ENCODE measurements at regions not wholly inside any gene's neighbourhood (a gene's known extent, or its start where the extent isn't known, plus 50 kb on each side); places are given as distances from the start of the nearest gene placed in this dataset.

DNA sequence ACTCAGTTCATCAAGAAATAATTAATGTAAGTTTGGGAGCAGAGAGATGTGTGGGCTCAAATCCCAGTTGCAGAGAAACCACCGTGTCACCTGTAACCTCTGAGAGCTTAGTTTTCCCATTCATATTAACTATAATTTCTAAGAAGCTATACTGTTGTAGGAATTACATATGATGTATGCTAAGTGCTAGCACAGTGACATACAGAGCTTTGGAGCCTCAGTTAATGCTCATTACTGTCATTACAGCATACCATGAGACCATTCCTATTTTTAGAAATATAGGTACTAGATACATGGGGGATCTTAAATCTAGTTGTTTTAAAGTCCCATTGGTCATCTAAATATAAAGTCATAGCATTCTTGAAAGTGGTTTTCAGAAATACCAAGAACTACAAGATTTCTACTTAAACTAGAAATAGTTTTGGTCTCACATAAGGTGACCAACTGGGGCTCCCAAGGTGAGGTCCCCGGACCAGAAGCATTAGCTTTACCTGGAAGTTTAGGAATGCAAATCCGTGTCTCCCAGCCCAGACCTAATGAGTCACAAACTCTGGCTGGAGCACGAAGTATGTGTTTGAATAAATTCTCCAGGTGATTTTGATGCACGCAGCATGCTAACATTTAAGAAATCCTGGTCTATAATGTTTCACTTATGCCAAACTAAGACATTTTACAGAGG is 144.6 kb downstream of the LACC1 start:
- Histone ChIP-seq H3K4me1 (no peaks in the 10 kb centered on the region), H3K27ac (no peak overlapping the region), H3K27me3 (no peaks in the 10 kb centered on the region), H3K9me3 (no peaks in the 10 kb centered on the region), H3K4me3 (no peak overlapping the region), H3K36me3 (no peaks in the 10 kb centered on the region)
- ATAC-seq = no peak
- no peak for DNase-seq
- TF ChIP-seq, protein P1, sequence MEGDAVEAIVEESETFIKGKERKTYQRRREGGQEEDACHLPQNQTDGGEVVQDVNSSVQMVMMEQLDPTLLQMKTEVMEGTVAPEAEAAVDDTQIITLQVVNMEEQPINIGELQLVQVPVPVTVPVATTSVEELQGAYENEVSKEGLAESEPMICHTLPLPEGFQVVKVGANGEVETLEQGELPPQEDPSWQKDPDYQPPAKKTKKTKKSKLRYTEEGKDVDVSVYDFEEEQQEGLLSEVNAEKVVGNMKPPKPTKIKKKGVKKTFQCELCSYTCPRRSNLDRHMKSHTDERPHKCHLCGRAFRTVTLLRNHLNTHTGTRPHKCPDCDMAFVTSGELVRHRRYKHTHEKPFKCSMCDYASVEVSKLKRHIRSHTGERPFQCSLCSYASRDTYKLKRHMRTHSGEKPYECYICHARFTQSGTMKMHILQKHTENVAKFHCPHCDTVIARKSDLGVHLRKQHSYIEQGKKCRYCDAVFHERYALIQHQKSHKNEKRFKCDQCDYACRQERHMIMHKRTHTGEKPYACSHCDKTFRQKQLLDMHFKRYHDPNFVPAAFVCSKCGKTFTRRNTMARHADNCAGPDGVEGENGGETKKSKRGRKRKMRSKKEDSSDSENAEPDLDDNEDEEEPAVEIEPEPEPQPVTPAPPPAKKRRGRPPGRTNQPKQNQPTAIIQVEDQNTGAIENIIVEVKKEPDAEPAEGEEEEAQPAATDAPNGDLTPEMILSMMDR (IDR thresholded peaks at IDR 0.05) = no peak
- intact Hi-C loops (cut with DNase I) = no loop called here

DNA sequence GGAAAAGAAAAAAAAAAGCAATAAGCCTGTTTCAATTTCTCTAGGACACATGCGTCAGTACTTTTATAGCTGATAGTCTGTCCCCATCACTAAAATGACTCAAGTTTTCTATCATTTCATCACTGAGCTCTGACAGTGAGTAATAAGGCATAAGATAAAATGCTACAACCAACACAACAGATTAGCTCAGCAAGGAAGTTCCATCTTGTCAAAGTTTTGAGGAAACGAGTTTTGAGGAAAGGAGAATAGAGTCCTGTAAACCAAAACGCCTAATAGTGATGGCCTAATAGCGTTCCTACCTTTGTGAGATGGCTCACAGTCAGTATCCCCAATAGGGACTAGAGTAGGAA is 145.1 kb downstream of the LACC1 start:
- intact Hi-C loops (cut with DNase I) = no loop called here
- TF ChIP-seq, protein P1 (IDR thresholded peaks at IDR 0.05) = no peak
- Histone ChIP-seq H3K27me3 (no peaks in the 10 kb centered on the region), H3K36me3 (no peaks in the 10 kb centered on the region), H3K4me1 (no peaks in the 10 kb centered on the region), H3K9me3 (no peaks in the 10 kb centered on the region), H3K27ac (no peak overlapping the region), H3K4me3 (no peak overlapping the region)
- ATAC-seq = no peak
- DNase-seq = no peak

DNA sequence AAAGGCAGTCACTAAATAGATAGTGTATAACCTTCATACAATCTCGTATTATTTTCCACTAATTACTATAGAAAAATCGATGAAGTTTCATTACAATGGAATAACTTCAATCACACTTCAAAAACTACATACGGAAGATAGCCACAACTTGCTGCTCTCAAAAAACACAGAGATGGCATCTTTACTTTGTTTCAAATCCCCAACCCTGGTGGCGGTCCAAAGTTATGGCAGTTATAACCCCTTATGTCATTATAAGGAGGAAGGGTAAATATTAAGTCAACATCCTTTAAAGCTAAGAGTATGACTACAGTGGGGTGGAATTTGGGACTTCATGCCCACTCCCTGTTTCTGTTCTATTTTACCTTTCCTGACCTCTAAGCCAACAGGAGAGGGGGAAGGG is 146.5 kb downstream of the LACC1 start:
- Histone ChIP-seq H3K4me1 (no peaks in the 10 kb centered on the region), H3K27me3 (no peaks in the 10 kb centered on the region), H3K4me3 (no peak overlapping the region), H3K9me3 (no peaks in the 10 kb centered on the region), H3K27ac (no peak overlapping the region), H3K36me3 (no peaks in the 10 kb centered on the region)
- DNase-seq = no peak
- intact Hi-C loops (cut with DNase I) = no loop called here
- ATAC-seq = no peak
- TF ChIP-seq, protein P1 (IDR thresholded peaks at IDR 0.05) = no peak

DNA sequence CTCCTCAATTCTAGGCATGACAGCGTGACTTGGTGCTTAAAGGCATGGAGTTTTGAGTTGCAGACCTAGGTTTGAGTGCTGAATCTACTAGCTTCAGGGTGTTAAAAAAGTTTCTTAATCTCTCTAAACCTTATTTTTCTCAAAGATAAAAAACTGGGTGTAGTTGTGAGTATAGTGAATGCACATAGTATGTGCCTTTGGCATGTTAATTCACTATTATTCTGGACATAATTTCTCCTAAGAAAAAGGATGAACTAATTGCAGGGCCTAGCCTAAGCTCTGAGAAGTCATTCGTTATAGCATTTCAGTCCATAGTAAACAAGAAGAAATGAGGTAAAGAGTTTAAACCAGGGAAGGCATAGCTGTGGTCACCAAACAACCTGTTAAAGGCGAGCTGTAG is 149.0 kb downstream of the LACC1 start:
- TF ChIP-seq, protein P1 (IDR thresholded peaks at IDR 0.05) = no peak

DNA sequence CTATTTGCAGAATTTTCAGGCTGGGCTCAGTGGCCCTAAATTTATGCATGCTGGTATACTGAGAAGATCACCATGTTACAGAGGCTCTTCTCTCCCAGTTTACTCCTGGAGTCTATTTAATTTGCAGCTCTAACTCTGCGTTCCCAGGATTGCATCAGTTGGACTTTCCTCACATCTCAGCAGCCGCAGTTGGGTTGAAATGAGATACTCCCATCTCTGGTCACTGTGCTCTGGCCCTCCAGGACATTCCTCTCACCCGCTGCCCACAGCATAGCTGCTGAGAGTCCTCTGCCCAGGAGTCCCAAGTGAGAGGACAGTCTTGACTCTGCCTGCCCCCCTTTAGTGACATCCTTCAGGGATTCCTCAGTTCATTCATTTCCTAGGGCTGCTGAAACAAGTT is 150.9 kb downstream of the LACC1 start:
- DNase-seq (no peak), ATAC-seq (no peak)
- no peak overlapping the region for H3K4me3 ChIP-seq
- H3K36me3 ChIP-seq = no peaks in the 10 kb centered on the region
- intact Hi-C loops (cut with DNase I) = no loop called here
- TF ChIP-seq, protein P1 (IDR thresholded peaks at IDR 0.05) = no peak
- H3K4me1 ChIP-seq = no peaks in the 10 kb centered on the region
- no peaks in the 10 kb centered on the region for H3K9me3 ChIP-seq
- no peak overlapping the region for H3K27ac ChIP-seq
- H3K27me3 ChIP-seq = no peaks in the 10 kb centered on the region

More for the DNA sequence above, 149.0 kb downstream of the LACC1 start:
- H3K36me3 ChIP-seq = no peaks in the 10 kb centered on the region
- H3K4me1 ChIP-seq = no peaks in the 10 kb centered on the region
- ATAC-seq (no peak), DNase-seq (no peak)
- no peaks in the 10 kb centered on the region for H3K27me3 ChIP-seq
- intact Hi-C loops (cut with DNase I) = no loop called here
- no peak overlapping the region for H3K27ac ChIP-seq
- no peaks in the 10 kb centered on the region for H3K9me3 ChIP-seq
- H3K4me3 ChIP-seq = no peak overlapping the region

DNA sequence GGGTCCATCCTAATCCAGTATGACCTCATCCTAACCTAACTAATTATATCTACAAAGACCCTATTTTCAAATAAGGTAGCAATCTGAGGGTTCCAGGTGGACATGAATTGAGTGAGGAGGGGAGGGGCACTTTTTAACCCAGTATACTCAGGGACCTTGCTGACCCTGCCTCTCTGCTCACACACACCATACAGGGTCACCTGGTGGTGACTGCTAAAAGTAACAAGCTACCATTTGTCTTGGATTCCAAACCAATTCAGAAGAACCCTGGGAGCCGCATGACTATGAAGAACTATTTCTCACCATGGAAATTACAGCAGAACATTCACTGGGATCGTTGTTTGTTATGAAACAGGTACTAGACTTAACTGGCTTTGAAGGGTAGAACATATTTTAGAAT is 151.9 kb downstream of the LACC1 start:
- no peaks in the 10 kb centered on the region for H3K27me3 ChIP-seq
- TF ChIP-seq, protein P1 (IDR thresholded peaks at IDR 0.05) = no peak
- H3K4me3 ChIP-seq = no peak overlapping the region
- H3K4me1 ChIP-seq = no peaks in the 10 kb centered on the region
- H3K36me3 ChIP-seq = no peaks in the 10 kb centered on the region
- ATAC-seq (no peak), DNase-seq (no peak)
- intact Hi-C loops (cut with DNase I) = no loop called here
- H3K9me3 ChIP-seq = no peaks in the 10 kb centered on the region
- H3K27ac ChIP-seq = no peak overlapping the region

Data from upper lobe of right lung (tissue), 1 donor.